ENCODE measurements at regions not wholly inside any gene's neighbourhood (a gene's known extent, or its start where the extent isn't known, plus 50 kb on each side); places are given as distances from the start of the nearest gene placed in this dataset.

GRCh38 chr20:2208897-2209296 is 86.9 kb upstream of the TGM3 start:
- TF ChIP-seq POLR2AphosphoS5 (IDR thresholded peaks at IDR 0.05) (no peak), EZH2 (IDR thresholded peaks at IDR 0.05; ENCODE audit: borderline replicate concordance, insufficient read depth, low read length, poor library complexity, severe bottlenecking) (no peak)

Data from neural cell (in vitro differentiated cells).